ENCODE measurements at regions not wholly inside any gene's neighbourhood (a gene's known extent, or its start where the extent isn't known, plus 50 kb on each side); places are given as distances from the start of the nearest gene placed in this dataset.

- TF ChIP-seq POLR2AphosphoS5 (IDR thresholded peaks at IDR 0.05), result no peak
- no peak for TF ChIP-seq POLR2A (IDR thresholded peaks at IDR 0.05)
- no peak for TF ChIP-seq CTCF (IDR thresholded peaks at IDR 0.05)
These were observed 492.4 kb downstream of the CETN3 start for GRCh38 chr5:89917112-89917511.
